Keratinocyte (primary cell): ENCODE measurements at regions not wholly inside any gene's neighbourhood (a gene's known extent, or its start where the extent isn't known, plus 50 kb on each side); places are given as distances from the start of the nearest gene placed in this dataset.

Experiments used
- CTCF ChIP-seq, 3 experiments: IDR thresholded peaks in 1 of 3; conservative IDR thresholded peaks in 1 of 3; optimal IDR thresholded peaks in 1 of 3; 2 replicates in 2 of 3; 3 replicates in 1 of 3; pipeline versions ENCODE3 to v1.5.1; 2011; ENCODE audit warnings: low read length in 3 of 3, mild to moderate bottlenecking in 3 of 3, moderate library complexity in 2 of 3, control low read depth in 1 of 3, inconsistent platforms in 1 of 3; ENCODE audit not compliant: insufficient read depth in 2 of 3; ENCODE audit errors: extremely low read depth in 1 of 3
- EZH2 ChIP-seq: IDR thresholded peaks from one replicate; pipeline ENCODE4 v1.6.1; 2012; ENCODE audit warnings: inconsistent platforms, mild to moderate bottlenecking, low read length, moderate library complexity

GRCh38 chr18:39835303-39836030 is 2119.6 kb upstream of the PIK3C3 start:
- peak in 1 of 3 experiments; percentile 3 for TF ChIP-seq CTCF (optimal IDR thresholded peaks at IDR 0.05 in 1 of 3, IDR thresholded peaks at IDR 0.05 in 1 of 3, conservative IDR thresholded peaks at IDR 0.05 in 1 of 3; ENCODE audit: extremely low read depth in 1 of 3, insufficient read depth in 2 of 3, low read length in 3 of 3)
- no peak for TF ChIP-seq EZH2
